Liver (tissue), 8 donors: ENCODE measurements at regions not wholly inside any gene's neighbourhood (a gene's known extent, or its start where the extent isn't known, plus 50 kb on each side); places are given as distances from the start of the nearest gene placed in this dataset.

ENCODE experiments used
- DNase-seq: peaks from one replicate; pipeline ENCODE4 v3.0.0-alpha.2; 2017; ENCODE audit warnings: low spot score
- H3K27ac ChIP-seq, 2 donors: one replicate each; pipeline ENCODE4 v1.7.0; 2013; ENCODE audit warnings: inconsistent platforms in 2 of 2, low read length in 2 of 2, control low read depth in 1 of 2, low read depth in 1 of 2, mild to moderate bottlenecking in 1 of 2
- H3K27me3 ChIP-seq, 4 donors: one replicate each; pipeline versions ENCODE4 v1.6.1 to v1.7.0; 2013; ENCODE audit warnings: low read length in 3 of 4, inconsistent platforms in 1 of 4, mild to moderate bottlenecking in 1 of 4, moderate library complexity in 1 of 4; ENCODE audit not compliant: control insufficient read depth in 4 of 4, insufficient read depth in 4 of 4
- H3K36me3 ChIP-seq, 4 donors: one replicate each; pipeline versions ENCODE4 v1.6.1 to v1.7.0; 2013; ENCODE audit warnings: low read length in 3 of 4, mild to moderate bottlenecking in 3 of 4, low read depth in 1 of 4, moderate library complexity in 1 of 4; ENCODE audit not compliant: control insufficient read depth in 4 of 4, insufficient read depth in 3 of 4
- H3K4me1 ChIP-seq, 4 donors: one replicate each; pipeline versions ENCODE4 v1.6.1 to v1.7.0; 2013; ENCODE audit warnings: low read length in 3 of 4, mild to moderate bottlenecking in 3 of 4, moderate library complexity in 1 of 4; ENCODE audit not compliant: control insufficient read depth in 4 of 4, insufficient read depth in 4 of 4
- H3K4me3 ChIP-seq, 3 donors: one replicate each; pipeline versions ENCODE4 v1.6.1 to v1.7.0; 2013; ENCODE audit warnings: low read length in 3 of 3, control low read depth in 1 of 3, low read depth in 1 of 3, mild to moderate bottlenecking in 1 of 3
- H3K9ac ChIP-seq, 2 donors: one replicate each; pipeline ENCODE4 v1.7.0; 2013; ENCODE audit warnings: low read length in 2 of 2, mild to moderate bottlenecking in 2 of 2, moderate library complexity in 2 of 2, control low read depth in 1 of 2, low read depth in 1 of 2
- H3K9me3 ChIP-seq, 4 donors: one replicate each; pipeline versions ENCODE4 v1.6.1 to v1.7.0; 2013; ENCODE audit warnings: low read length in 3 of 4; ENCODE audit not compliant: control insufficient read depth in 4 of 4
- ATF3 ChIP-seq: IDR thresholded peaks from 2 replicates; pipeline ENCODE4 v1.6.1; 2016; ENCODE audit warnings: antibody characterized with exemption
- CTCF ChIP-seq: fragments of 150-350 bp; IDR thresholded peaks from 2 replicates; pipeline ENCODE4 v1.5.1; 2017; ENCODE audit warnings: improper control_type of control experiment, low read depth, low read length; ENCODE audit not compliant: missing input control
- EGR1 ChIP-seq, 2 donors: IDR thresholded peaks; 2 replicates each; pipeline ENCODE4 v1.6.1; 2016 to 2018; ENCODE audit warnings: antibody characterized with exemption in 2 of 2, low read depth in 2 of 2
- FOXA1 ChIP-seq: IDR thresholded peaks from 2 replicates; pipeline ENCODE4 v1.6.1; 2016; ENCODE audit warnings: antibody characterized with exemption
- FOXA2 ChIP-seq: IDR thresholded peaks from 2 replicates; pipeline ENCODE4 v1.6.1; 2016; ENCODE audit warnings: antibody characterized with exemption
- GABPA ChIP-seq, 2 donors: IDR thresholded peaks in 1 of 2; conservative IDR thresholded peaks in 1 of 2; 2 replicates each; pipeline ENCODE4 v1.6.1; 2016; ENCODE audit warnings: antibody characterized with exemption in 2 of 2, mild to moderate bottlenecking in 1 of 2, moderate library complexity in 1 of 2
- HNF4A ChIP-seq, 2 donors: conservative IDR thresholded peaks; 2 replicates each; pipeline ENCODE4 v1.6.1; 2016; ENCODE audit warnings: antibody characterized with exemption in 2 of 2, mild to moderate bottlenecking in 2 of 2
- HNF4G ChIP-seq: IDR thresholded peaks from 2 replicates; pipeline ENCODE4 v1.6.1; 2016; ENCODE audit warnings: antibody characterized with exemption
- JUND ChIP-seq, 2 donors: IDR thresholded peaks; 2 replicates each; pipeline ENCODE4 v1.6.1; 2016; ENCODE audit warnings: antibody characterized with exemption in 2 of 2
- MAX ChIP-seq: IDR thresholded peaks from 2 replicates; pipeline ENCODE4 v1.6.1; 2016; ENCODE audit warnings: antibody characterized with exemption
- NR2F2 ChIP-seq: IDR thresholded peaks from 2 replicates; pipeline ENCODE4 v1.6.1; 2016; ENCODE audit warnings: antibody characterized with exemption
- RAD21 ChIP-seq, 2 donors: IDR thresholded peaks; 2 replicates each; pipeline ENCODE4 v1.6.1; 2016; ENCODE audit warnings: antibody characterized with exemption in 2 of 2, mild to moderate bottlenecking in 2 of 2
- REST ChIP-seq: IDR thresholded peaks from 2 replicates; pipeline ENCODE4 v1.6.1; 2016; ENCODE audit warnings: antibody characterized with exemption, mild to moderate bottlenecking
- RXRA ChIP-seq, 2 donors: IDR thresholded peaks; 2 replicates each; pipeline ENCODE4 v1.6.1; 2017 to 2018; ENCODE audit warnings: antibody characterized with exemption in 2 of 2, mild to moderate bottlenecking in 1 of 2
- SP1 ChIP-seq: IDR thresholded peaks from 2 replicates; pipeline ENCODE4 v1.6.1; 2018; ENCODE audit warnings: antibody characterized with exemption, mild to moderate bottlenecking
- TAF1 ChIP-seq: conservative IDR thresholded peaks from 2 replicates; pipeline ENCODE4 v1.6.1; 2016; ENCODE audit warnings: antibody characterized with exemption, mild to moderate bottlenecking
- YY1 ChIP-seq: IDR thresholded peaks from 2 replicates; pipeline ENCODE4 v1.6.1; 2016; ENCODE audit warnings: antibody characterized with exemption, mild to moderate bottlenecking
- ZBTB33 ChIP-seq: IDR thresholded peaks from 2 replicates; pipeline ENCODE4 v1.6.1; 2016; ENCODE audit warnings: antibody characterized with exemption
- WGBS: extraction: QIAGEN DNeasy Blood & Tissue Kit; methylation state at CpG from one replicate; pipeline ENCODE4 v1.1.7; 2013; 5-methylcytosine and 5-hydroxymethylcytosine counted together
- donor health status: healthy.
- donor health status: healthy.
- donor health status: healthy.
- donor health status: healthy.
- donor health status: healthy.

- DNase-seq, result no peak
Observed at GRCh38 chr16:54462151-54462651, 175.6 kb upstream of the IRX3 start.

DNA sequence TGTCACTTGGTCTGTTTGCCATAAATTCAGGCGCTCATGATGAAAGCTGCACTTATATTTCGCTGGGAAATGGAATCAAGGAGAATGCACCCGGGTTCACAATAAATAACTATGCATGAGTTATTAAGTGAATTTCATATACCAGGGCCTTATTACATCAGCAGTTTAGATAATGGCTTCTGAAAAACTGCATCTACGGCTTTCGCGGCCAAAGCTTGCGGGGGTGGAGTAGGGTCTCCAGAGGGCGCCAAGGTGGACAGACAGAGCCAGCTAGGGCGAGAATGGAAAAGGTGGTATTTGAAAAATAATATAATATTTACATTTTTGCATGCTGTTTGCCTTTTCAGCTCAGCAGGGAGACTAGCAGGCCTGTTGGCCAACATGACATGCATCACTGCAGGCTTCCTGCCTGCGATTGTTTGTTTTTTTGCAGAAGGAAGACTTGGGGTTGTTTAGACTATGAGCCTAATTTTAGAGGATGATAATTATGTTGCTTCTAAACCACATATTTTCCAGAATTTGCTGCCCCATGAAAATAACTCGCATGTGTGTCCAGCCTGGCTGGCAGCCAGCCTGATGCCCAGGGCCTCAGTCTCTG is 173.8 kb upstream of the IRX3 start:
- Histone ChIP-seq H3K4me3 (no peak overlapping the region), H3K9me3 (peaks cover 0 to 5% (median 2%) of the 10 kb centered on the region in 4 donors), H3K4me1 (peaks cover 2 to 16% (median 10%) of the 10 kb centered on the region in 4 donors), H3K27ac (peak overlapping the region; percentile 66 to 74), H3K9ac (no peak overlapping the region), H3K36me3 (no peaks in the 10 kb centered on the region), H3K27me3 (no peaks in the 10 kb centered on the region)
- 81% methylated on average over 11 of the region's 11 CpGs for WGBS
- no peak for DNase-seq
- TF ChIP-seq GABPA (IDR thresholded peaks at IDR 0.05 in 1 of 2, conservative IDR thresholded peaks at IDR 0.05 in 1 of 2) (no peak), REST (no peak), YY1 (no peak), CTCF (no peak), HNF4A (conservative IDR thresholded peaks at IDR 0.05) (no peak), RXRA (IDR thresholded peaks at IDR 0.05) (no peak), EGR1 (IDR thresholded peaks at IDR 0.05; ENCODE audit: low read depth in 2 of 2) (no peak), TAF1 (no peak), FOXA2 (no peak), FOXA1 (no peak), HNF4G (no peak), NR2F2 (no peak), RAD21 (IDR thresholded peaks at IDR 0.05) (no peak), JUND (IDR thresholded peaks at IDR 0.05) (no peak), MAX (no peak), ATF3 (no peak), SP1 (no peak), ZBTB33 (no peak)

More at GRCh38 chr16:54462151-54462651, 175.6 kb upstream of the IRX3 start:
- H3K4me1 ChIP-seq, result peaks cover 2 to 21% (median 13%) of the 10 kb centered on the region in 4 donors
- no peaks in the 10 kb centered on the region for H3K36me3 ChIP-seq
- peaks cover 0 to 5% (median 2%) of the 10 kb centered on the region in 4 donors for H3K9me3 ChIP-seq
- no peak overlapping the region for H3K9ac ChIP-seq
- H3K27me3 ChIP-seq, result no peaks in the 10 kb centered on the region
- no peak for TF ChIP-seq HNF4G
- TF ChIP-seq HNF4A (conservative IDR thresholded peaks at IDR 0.05), result no peak
- no peak for TF ChIP-seq NR2F2
- 89% methylated on average over 2 of the region's 2 CpGs for WGBS
- H3K27ac ChIP-seq, result no peak overlapping the region
- H3K4me3 ChIP-seq, result no peak overlapping the region
